NB4 (cell line): ENCODE measurements at regions not wholly inside any gene's neighbourhood (a gene's known extent, or its start where the extent isn't known, plus 50 kb on each side); places are given as distances from the start of the nearest gene placed in this dataset.

Experiments used
- CTCF ChIP-seq: IDR thresholded peaks from one replicate; pipeline ENCODE4 v1.5.1; 2012; ENCODE audit warnings: low read depth, low read length
- POLR2A ChIP-seq: IDR thresholded peaks from 2 replicates; pipeline ENCODE4 v1.6.1; 2011; ENCODE audit warnings: mild to moderate bottlenecking; ENCODE audit not compliant: insufficient read length; ENCODE audit errors: extremely low read depth

DNA sequence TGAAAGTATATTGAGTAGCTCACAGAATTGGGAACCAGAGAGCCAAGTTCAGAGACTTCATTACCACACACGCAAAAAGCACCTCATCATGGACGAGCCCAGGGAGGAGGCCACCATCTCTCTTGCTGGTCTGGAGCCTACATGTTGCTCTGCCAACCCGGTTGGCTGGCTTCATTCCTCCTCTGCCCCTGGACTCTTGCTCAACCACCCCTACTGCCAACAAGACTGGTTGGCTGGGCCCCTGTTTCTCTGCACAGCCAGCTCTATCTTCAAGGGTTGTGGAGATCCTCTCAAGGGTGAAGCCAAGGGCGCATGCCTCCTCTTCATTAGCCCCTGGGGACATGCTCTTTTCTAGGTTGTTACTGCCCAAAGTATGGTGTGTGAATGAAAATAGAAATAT is 142.7 kb downstream of the JCAD start:
- TF ChIP-seq CTCF = no peak
- TF ChIP-seq POLR2A = no peak
